Endothelial cell of umbilical vein (primary cell): ENCODE measurements at regions not wholly inside any gene's neighbourhood (a gene's known extent, or its start where the extent isn't known, plus 50 kb on each side); places are given as distances from the start of the nearest gene placed in this dataset.

Experiments
- BruUV-seq: library from RNA; stranded (reverse); fragments of 400-500 nt; replicated peaks from 2 replicates; lab custom pipeline; 2021; lab: Mats Ljungman, UMichigan
- CTCF ChIA-PET: fragments of 300-600, 350-600 bp; sonication (Branson Sonifier 250); formaldehyde crosslinking; loops from one replicate; lab custom pipeline; 2021; ENCODE audit warnings: antibody characterized with exemption, inconsistent platforms; lab: Charles Lee
- POLR2A ChIA-PET: fragments of 300-600, 350-600 bp; sonication (Branson Sonifier 250); formaldehyde crosslinking; loops from one replicate; lab custom pipeline; 2021; ENCODE audit warnings: antibody characterized with exemption, inconsistent platforms; lab: Charles Lee
- DNase-seq: peaks from one replicate; pipeline ENCODE4 v3.0.0-alpha.2; 2011; ENCODE audit warnings: low read depth, low spot score
- FAIRE-seq: peaks from 2 replicates; lab custom pipeline; 2011; peaks lifted over from hg19 to GRCh38; lab: Jason Lieb, UNC
- H2AFZ ChIP-seq: 2 replicates; pipeline ENCODE4 v1.6.0; 2012; ENCODE audit warnings: low read depth, low read length, control low read depth, inconsistent platforms
- H3K27ac ChIP-seq: 2 replicates; pipeline ENCODE4 v1.5.1; 2011; ENCODE audit warnings: low read depth, mild to moderate bottlenecking, control low read depth, low read length, moderate library complexity; ENCODE audit not compliant: insufficient read depth
- H3K27me3 ChIP-seq, 2 experiments: 2 replicates each; pipeline versions ENCODE4 v1.6.0 to v1.6.1; 2011; ENCODE audit warnings: low read length in 2 of 2, mixed read lengths in 1 of 2; ENCODE audit not compliant: control insufficient read depth in 2 of 2, insufficient read depth in 2 of 2
- H3K36me3 ChIP-seq, 2 experiments: 2 replicates in 1 of 2; 3 replicates in 1 of 2; pipeline ENCODE4 v1.5.1; 2011; ENCODE audit warnings: low read length in 2 of 2, mild to moderate bottlenecking in 1 of 2, moderate library complexity in 1 of 2; ENCODE audit not compliant: control insufficient read depth in 2 of 2, insufficient read depth in 2 of 2; ENCODE audit errors: extremely low read depth in 1 of 2
- H3K4me1 ChIP-seq: 3 replicates; pipeline ENCODE4 v1.5.1; 2011; ENCODE audit warnings: mild to moderate bottlenecking, low read length; ENCODE audit not compliant: control insufficient read depth, insufficient read depth; ENCODE audit errors: extremely low read depth
- H3K4me2 ChIP-seq: 2 replicates; pipeline ENCODE4 v1.6.1; 2011; ENCODE audit warnings: low read length, control low read depth, mixed read lengths; ENCODE audit not compliant: insufficient read depth
- H3K4me3 ChIP-seq, 3 experiments: fragments of 200-600 bp in 1 of 3; sonication (generic), shearing (Covaris generic) in 1 of 3; replicated peaks in 1 of 3; 2 replicates each; pipeline ENCODE4 v1.5.1; 2011 to 2016; ENCODE audit warnings: control low read depth in 3 of 3, low read length in 3 of 3, mild to moderate bottlenecking in 2 of 3, inconsistent platforms in 1 of 3, low read depth in 1 of 3, moderate library complexity in 1 of 3; ENCODE audit not compliant: insufficient read depth in 1 of 3
- H3K79me2 ChIP-seq: 2 replicates; pipeline ENCODE4 v1.6.0; 2012; ENCODE audit warnings: low read length, inconsistent platforms; ENCODE audit not compliant: control insufficient read depth, insufficient read depth
- H3K9ac ChIP-seq: replicated peaks from 2 replicates; pipeline ENCODE3; 2011; ENCODE audit warnings: low read length, control low read depth; ENCODE audit not compliant: insufficient read depth; ENCODE audit errors: extremely low read depth
- H3K9me1 ChIP-seq: replicated peaks from 3 replicates; pipeline ENCODE4 v1.6.0; 2011; ENCODE audit warnings: mild to moderate bottlenecking, low read length; ENCODE audit not compliant: control insufficient read depth, insufficient read depth; ENCODE audit errors: extremely low read depth
- H3K9me3 ChIP-seq: replicated peaks from 2 replicates; pipeline ENCODE4 v1.5.1; 2012; ENCODE audit warnings: low read length, inconsistent platforms; ENCODE audit not compliant: control insufficient read depth, insufficient read depth
- H4K20me1 ChIP-seq: replicated peaks from 2 replicates; pipeline ENCODE3; 2011; ENCODE audit warnings: mild to moderate bottlenecking, low read length; ENCODE audit not compliant: control insufficient read depth, insufficient read depth; ENCODE audit errors: extremely low read depth
- CTCF ChIP-seq, 2 donors: IDR thresholded peaks; 1 replicate in 1 of 2; 2 replicates in 1 of 2; pipeline ENCODE4 v1.5.1; 2011; ENCODE audit warnings: low read length in 2 of 2, mild to moderate bottlenecking in 2 of 2, moderate library complexity in 2 of 2, control low read depth in 1 of 2, inconsistent platforms in 1 of 2, low read depth in 1 of 2; ENCODE audit not compliant: insufficient read depth in 1 of 2; ENCODE audit errors: extremely low read depth in 1 of 2
- FOS ChIP-seq: IDR thresholded peaks from 2 replicates; pipeline ENCODE4 v1.6.1; 2011; ENCODE audit warnings: mild to moderate bottlenecking, low read length, moderate library complexity, borderline replicate concordance; ENCODE audit not compliant: insufficient read depth
- POLR2A ChIP-seq: IDR thresholded peaks from 2 replicates; pipeline ENCODE4 v1.6.1; 2012; ENCODE audit warnings: low read depth, mild to moderate bottlenecking, control low read depth, low read length
- dilution Hi-C: fragments of 300-500 bp; cut with MboI; formaldehyde crosslinking; loops from one replicate; pipeline ENCODE4 v1.15.0; 2019; ENCODE audit warnings: low sequenced_read_pairs; ENCODE audit not compliant: extremely low pct_ligation_motif_present
- intact Hi-C: fragments of 100-400 bp; cut with micrococcal nuclease; formaldehyde crosslinking; loops from one replicate; pipeline ENCODE4 v1.10.0; 2022

DNA sequence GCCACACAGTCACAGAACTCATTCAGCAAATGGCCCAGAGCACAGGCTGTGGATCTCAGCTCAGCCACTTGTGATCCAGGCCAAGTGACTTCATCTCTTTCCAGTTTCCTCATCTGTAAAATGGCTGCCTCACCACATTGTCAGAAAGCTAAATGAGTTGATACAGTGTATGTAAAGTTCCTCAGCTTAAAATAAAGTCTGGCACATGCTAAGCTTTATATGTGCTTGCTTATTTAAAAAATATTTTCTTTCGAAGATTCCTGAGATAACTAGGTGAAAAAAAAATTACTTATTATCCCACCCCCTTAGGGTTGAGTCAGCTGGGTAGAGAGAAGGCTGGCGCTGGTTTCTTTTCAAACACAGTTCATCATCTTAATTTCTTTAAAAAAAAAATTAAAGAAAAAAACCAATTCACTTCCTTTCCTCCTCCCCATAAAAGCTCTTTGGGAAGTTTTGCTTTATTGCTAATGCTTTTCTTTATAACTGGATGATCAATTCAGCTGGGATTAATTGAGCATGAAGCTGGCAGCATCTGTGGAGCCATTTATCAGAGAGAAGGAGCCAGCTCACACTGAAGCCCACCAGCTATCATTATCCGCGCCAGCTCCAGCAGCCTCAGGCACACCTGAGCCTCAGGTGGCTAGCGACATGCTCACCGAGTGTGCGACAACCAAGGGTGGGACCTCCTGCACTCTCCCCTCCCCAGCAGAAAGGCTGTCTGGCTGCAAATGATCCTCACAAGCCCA, 354.9 kb downstream of the FOXO1 start:
- no TSS peak for BruUV-seq
- intact Hi-C loops: loop anchor here (2.0 to 10.0 kb wide), 7 partner anchors 197 to 529 kb away; no protein-coding TSS in a partner anchor
- FAIRE-seq: no peak
- no peaks in the 10 kb centered on the region for H3K79me2 ChIP-seq
- no peaks in the 10 kb centered on the region for H3K27me3 ChIP-seq
- no peak for TF ChIP-seq POLR2A
- no peak for TF ChIP-seq CTCF (IDR thresholded peaks at IDR 0.05; ENCODE audit: extremely low read depth in 1 of 2, insufficient read depth in 1 of 2, low read depth in 1 of 2, low read length in 2 of 2)
- no peak for TF ChIP-seq FOS
- ChIA-PET CTCF (interaction anchor here (0.9 kb wide), 1 partner anchor 242 kb away, joined by 3 read pairs; no protein-coding TSS in a partner anchor), POLR2A (no interaction called here)
- peak overlapping the region; percentile 71 for H2AFZ ChIP-seq
- H3K36me3 ChIP-seq: no peaks in the 10 kb centered on the region
- no peak overlapping the region for H3K27ac ChIP-seq
- no peak overlapping the region for H3K4me2 ChIP-seq
- no peaks in the 10 kb centered on the region for H3K9me3 ChIP-seq
- no peaks in the 10 kb centered on the region for H3K9me1 ChIP-seq
- dilution Hi-C loops: no loop called here
- no peak overlapping the region for H3K9ac ChIP-seq
- H3K4me3 ChIP-seq: no peak overlapping the region
- H4K20me1 ChIP-seq: no peaks in the 10 kb centered on the region
- no peak for DNase-seq
- H3K4me1 ChIP-seq: peaks cover 25% of the 10 kb centered on the region
